Spinal cord (tissue), 9 donors: ENCODE measurements at regions not wholly inside any gene's neighbourhood (a gene's known extent, or its start where the extent isn't known, plus 50 kb on each side); places are given as distances from the start of the nearest gene placed in this dataset.
"Not testable (repeated sequence)": the region's sequence is repeated elsewhere in the genome, so short reads cannot be mapped to it uniquely, and the experiment has no call there.

Experiments
- DNase-seq, 6 donors: peaks; one replicate each; pipeline versions ENCODE4 v3.0.0 to v3.0.0-alpha.2; 2013 to 2015; ENCODE audit warnings: low spot score in 6 of 6, low read depth in 4 of 6
- H3K27ac ChIP-seq: one replicate; pipeline ENCODE4 v1.5.1; 2013; ENCODE audit warnings: low read depth, low read length, control low read depth
- H3K27me3 ChIP-seq: one replicate; pipeline ENCODE4 v1.6.1; 2013; ENCODE audit warnings: low read length; ENCODE audit not compliant: control insufficient read depth, insufficient read depth
- H3K36me3 ChIP-seq: one replicate; pipeline ENCODE4 v1.6.1; 2013; ENCODE audit warnings: low read length; ENCODE audit not compliant: control insufficient read depth, insufficient read depth
- H3K4me1 ChIP-seq: one replicate; pipeline ENCODE4 v1.6.1; 2013; ENCODE audit warnings: low read length; ENCODE audit not compliant: control insufficient read depth, insufficient read depth
- H3K4me3 ChIP-seq: one replicate; pipeline ENCODE4 v1.5.1; 2013; ENCODE audit warnings: low read depth, low read length, control low read depth
- H3K9me3 ChIP-seq: one replicate; pipeline ENCODE4 v1.6.1; 2013; ENCODE audit warnings: low read length; ENCODE audit not compliant: control insufficient read depth, insufficient read depth
- WGBS: methylation state at CpG from one replicate; pipeline ENCODE4 v1.1.5; 2013; ENCODE audit warnings: missing lambda C conversion rate; ENCODE audit not compliant: insufficient coverage; 5-methylcytosine and 5-hydroxymethylcytosine counted together
- donor health status: healthy.

DNA sequence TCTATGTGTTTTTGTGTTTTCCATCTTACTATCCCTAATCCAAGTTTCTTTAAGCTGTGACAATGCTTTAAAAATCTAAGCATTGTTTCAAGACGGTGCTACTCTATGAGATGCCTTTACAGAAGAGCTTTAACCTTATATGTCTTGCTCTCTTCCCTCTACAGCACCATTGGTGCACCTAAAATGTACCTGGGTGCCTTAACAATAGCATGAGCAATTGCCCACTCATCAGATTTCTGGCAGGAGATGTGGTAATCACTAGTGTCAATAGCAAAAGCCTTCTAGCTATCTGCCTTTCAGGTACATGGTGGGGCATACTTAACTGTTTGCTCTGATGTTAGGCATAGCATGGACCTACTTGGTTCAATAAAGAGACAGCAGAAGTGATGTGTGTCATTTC is 222.3 kb upstream of the KIF2A start:
- WGBS = no CpG with 5 or more reads among the region's 1 CpG

DNA sequence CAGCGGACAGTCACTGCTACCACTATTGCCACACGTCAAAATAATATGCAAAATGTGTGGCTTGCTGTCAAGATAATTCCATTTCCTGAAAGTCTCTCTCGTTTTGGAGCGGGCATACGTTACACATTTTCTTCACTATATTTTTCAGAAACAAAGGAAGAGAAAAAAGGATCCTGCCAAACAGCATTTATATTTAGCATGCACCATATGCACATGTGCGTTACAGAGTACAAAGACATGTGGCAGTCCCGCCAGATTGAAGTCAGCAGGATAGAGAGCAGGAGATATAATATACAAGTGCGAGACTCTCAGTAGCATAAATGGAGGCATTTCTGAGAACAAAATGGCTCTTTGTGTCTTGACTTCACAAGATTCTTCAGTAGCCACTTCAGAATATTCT is 221.6 kb upstream of the KIF2A start:
- H3K4me1 ChIP-seq = no peaks in the 10 kb centered on the region

More for the DNA sequence above, 222.3 kb upstream of the KIF2A start:
- H3K4me1 ChIP-seq = no peaks in the 10 kb centered on the region
- no peaks in the 10 kb centered on the region for H3K9me3 ChIP-seq
- H3K4me3 ChIP-seq = no peak overlapping the region
- H3K27ac ChIP-seq = no peak overlapping the region
- no peak for DNase-seq
- H3K36me3 ChIP-seq = no peaks in the 10 kb centered on the region
- no peaks in the 10 kb centered on the region for H3K27me3 ChIP-seq

DNA sequence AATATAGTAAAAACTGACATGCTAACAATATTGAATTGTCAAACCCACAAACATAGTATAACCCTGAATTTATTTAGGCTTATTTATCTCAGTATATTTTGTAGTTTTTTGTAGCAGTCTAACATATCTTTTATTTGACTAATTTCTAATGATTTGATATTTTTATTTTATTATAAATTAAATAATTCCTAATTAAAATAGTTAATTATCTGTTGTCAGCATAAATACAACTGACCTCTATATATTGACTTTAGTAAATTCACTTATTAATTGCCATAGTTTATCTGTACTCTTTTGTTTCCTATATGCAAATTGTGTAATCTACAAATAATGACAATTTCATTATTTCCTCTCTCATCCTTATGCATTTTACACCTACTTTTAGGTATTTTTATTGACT is 215.1 kb upstream of the KIF2A start:
- Histone ChIP-seq H3K27ac (no peak overlapping the region), H3K4me3 (no peak overlapping the region), H3K36me3 (no peaks in the 10 kb centered on the region), H3K9me3 (peaks cover 1% of the 10 kb centered on the region), H3K27me3 (no peaks in the 10 kb centered on the region), H3K4me1 (peaks cover 3% of the 10 kb centered on the region)
- DNase-seq = no peak

More for the DNA sequence above, 221.6 kb upstream of the KIF2A start:
- no peaks in the 10 kb centered on the region for H3K36me3 ChIP-seq
- H3K27ac ChIP-seq = no peak overlapping the region
- H3K4me3 ChIP-seq = no peak overlapping the region
- DNase-seq = peak in 2 of 6 donors; percentile 20 to 89
- WGBS = 84% methylated on average over 6 of the region's 8 CpGs
- H3K27me3 ChIP-seq = no peaks in the 10 kb centered on the region
- H3K9me3 ChIP-seq = no peaks in the 10 kb centered on the region

DNA sequence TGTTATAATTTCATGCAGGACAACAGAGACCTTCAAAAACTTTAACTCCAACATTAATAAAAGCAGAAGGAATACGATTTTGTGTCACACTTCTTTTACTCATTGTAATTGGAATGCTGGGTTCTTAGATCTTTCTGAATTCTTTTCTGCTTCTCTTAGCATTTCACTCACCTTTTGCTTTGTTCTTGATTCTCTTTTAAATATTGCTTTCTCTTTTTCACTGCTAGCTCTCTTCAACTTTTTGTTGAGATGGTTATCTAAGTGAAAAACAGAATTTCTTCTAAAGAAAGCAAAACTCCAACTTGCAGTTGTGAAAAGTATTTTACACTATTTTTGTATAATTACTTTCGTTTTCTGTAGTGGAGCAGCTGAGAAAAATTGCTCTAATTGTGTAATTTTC is 212.6 kb upstream of the KIF2A start:
- H3K36me3 ChIP-seq = no peaks in the 10 kb centered on the region
- no peak overlapping the region for H3K27ac ChIP-seq
- DNase-seq = no peak
- H3K9me3 ChIP-seq = peaks cover 1% of the 10 kb centered on the region
- no CpG with 5 or more reads among the region's 2 CpGs for WGBS
- H3K4me3 ChIP-seq = no peak overlapping the region
- peaks cover 3% of the 10 kb centered on the region for H3K4me1 ChIP-seq
- no peaks in the 10 kb centered on the region for H3K27me3 ChIP-seq

DNA sequence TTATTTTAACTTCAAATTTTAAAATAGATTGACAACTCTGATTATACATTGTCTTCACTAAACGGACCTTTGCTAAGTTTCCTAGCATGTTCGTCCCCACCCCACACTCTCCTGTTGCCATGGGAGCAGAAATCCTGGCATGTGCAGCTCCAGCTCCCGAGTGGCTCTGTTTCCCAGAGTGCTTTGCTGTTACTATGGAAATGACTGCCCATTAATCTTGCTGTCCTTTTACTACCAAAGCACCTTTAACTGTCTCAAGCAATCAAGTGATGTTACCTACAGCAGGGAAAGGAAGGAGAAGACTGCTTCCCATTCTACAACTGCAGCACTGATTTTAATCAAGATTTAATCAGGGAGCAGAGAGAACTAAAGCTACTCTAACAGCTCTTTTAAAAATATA is 212.0 kb upstream of the KIF2A start:
- Histone ChIP-seq H3K4me1 (peaks cover 3% of the 10 kb centered on the region), H3K27me3 (no peaks in the 10 kb centered on the region), H3K9me3 (peaks cover 1% of the 10 kb centered on the region), H3K27ac (no peak overlapping the region), H3K4me3 (no peak overlapping the region), H3K36me3 (no peaks in the 10 kb centered on the region)
- peak; percentile 58 to 96 (median 70) for DNase-seq
- WGBS = 0% methylated on average over 2 of the region's 3 CpGs

DNA sequence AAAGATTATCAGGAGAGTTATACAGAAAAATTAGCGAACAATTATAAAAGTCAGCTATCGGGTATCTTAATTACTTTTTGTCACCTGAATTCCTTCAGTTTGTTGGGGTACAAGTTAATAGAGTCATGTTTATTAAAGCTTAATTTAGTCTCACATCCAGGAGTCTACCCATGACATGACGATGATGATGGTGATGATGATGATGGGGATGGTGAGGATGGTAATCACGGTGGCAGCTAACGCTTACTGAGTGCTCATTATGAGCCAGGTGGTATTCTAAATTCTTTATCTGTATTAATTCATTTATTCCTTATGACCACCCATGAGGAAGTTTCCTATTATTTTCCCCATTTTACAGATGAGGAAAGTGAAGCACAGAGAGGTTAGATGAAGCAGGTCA is 208.6 kb upstream of the KIF2A start:
- H3K27ac ChIP-seq = no peak overlapping the region
- WGBS = no CpG with 5 or more reads among the region's 5 CpGs
- no peaks in the 10 kb centered on the region for H3K27me3 ChIP-seq

DNA sequence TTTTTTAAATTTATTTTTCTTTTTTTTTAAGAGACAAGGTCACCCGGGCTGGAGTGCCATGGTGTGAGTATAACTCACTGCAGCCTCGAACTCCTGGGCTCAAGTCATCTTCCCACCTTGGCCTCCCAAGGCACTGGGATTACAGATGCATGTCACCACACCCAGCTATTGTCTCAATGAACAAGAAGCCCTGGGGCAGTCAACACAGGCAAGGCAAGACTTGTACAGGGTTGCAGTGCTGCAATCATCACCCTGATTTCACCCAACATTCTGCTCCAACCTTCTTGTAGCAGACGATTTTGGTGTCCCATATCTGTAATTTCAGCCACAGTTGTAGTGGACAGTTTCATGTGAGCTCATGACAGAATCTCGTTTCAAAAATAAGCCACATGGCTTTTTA is 205.8 kb upstream of the KIF2A start:
- no peak for DNase-seq
- WGBS = 95% methylated on average over 3 of the region's 4 CpGs
- Histone ChIP-seq H3K27ac (no peak overlapping the region), H3K9me3 (no peaks in the 10 kb centered on the region), H3K4me3 (no peak overlapping the region), H3K36me3 (no peaks in the 10 kb centered on the region), H3K27me3 (no peaks in the 10 kb centered on the region), H3K4me1 (no peaks in the 10 kb centered on the region)

More for the DNA sequence above, 208.6 kb upstream of the KIF2A start:
- Histone ChIP-seq H3K36me3 (no peaks in the 10 kb centered on the region), H3K4me1 (peaks cover 3% of the 10 kb centered on the region), H3K9me3 (no peaks in the 10 kb centered on the region), H3K4me3 (no peak overlapping the region)
- DNase-seq = no peak

DNA sequence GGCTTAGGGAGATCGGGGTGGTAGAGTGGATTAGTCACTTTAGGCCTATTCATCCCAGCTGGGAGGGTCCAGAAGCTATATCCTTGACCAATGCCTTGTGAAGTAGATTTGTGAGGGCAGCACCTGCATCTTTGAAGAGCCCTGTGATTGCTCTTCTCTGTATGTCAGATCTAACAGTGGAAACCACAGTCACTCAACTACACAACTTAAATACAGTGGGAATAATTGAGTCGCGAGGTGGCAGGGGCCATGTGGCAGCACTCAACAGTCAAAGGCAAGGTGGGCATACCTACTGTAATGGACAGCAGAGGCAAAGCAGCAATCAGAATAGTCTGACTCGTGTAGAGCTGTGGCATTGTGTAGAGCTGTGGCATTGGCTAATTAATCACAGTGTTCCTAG is 202.1 kb upstream of the KIF2A start:
- not testable (repeated sequence) for H3K4me1 ChIP-seq, H3K27ac ChIP-seq, H3K27me3 ChIP-seq, H3K4me3 ChIP-seq, H3K36me3 ChIP-seq, DNase-seq, H3K9me3 ChIP-seq
- 100% methylated on average over 1 of the region's 4 CpGs for WGBS

DNA sequence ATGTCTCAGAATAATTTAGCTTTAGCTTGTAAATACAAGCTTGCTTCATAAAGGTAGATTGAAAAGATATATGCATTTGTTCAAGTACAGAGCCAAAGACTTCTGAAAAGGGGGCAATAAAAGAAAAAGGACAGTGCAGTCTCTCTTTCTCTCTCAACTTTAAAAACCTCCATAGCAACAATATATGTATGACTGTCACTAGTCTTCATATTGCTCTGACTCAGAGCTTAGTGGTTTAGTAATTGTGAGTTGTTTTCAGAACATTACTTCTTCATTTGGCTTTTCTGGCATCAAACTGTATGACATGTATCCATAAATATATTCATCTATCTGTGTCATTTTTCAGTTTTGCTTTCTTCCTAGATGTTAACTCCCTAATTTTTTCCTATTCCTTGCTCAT is 194.6 kb upstream of the KIF2A start:
- H3K4me3 ChIP-seq = no peak overlapping the region
- H3K36me3 ChIP-seq = no peaks in the 10 kb centered on the region
- no peaks in the 10 kb centered on the region for H3K27me3 ChIP-seq
- H3K4me1 ChIP-seq = no peaks in the 10 kb centered on the region
- H3K9me3 ChIP-seq = no peaks in the 10 kb centered on the region
- H3K27ac ChIP-seq = no peak overlapping the region
- no peak for DNase-seq

DNA sequence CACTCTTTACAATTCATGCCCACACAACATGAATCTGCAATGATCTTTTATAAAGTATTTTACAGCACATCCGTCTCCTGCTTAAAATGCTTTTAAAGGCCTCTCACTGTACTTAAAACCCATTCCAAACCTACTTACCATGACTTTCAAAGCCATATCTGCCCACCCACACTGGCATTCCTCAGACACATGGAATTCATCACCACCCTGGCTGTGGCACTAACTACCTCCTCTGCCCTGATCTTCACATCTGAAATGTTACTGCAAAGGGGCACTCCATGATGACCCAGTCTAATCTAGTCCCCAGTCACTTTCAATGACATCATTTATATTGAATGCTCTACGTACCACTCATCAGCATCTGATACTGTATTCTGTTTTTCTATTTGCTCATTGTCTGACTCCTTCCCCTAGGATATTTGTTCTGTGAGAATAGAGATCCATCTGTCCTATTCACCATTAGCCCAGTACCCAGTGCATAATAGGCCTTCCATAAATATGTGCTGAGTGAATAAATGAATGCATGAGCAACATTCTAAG is 193.2 kb upstream of the KIF2A start:
- H3K27ac ChIP-seq = no peak overlapping the region
- 100% methylated on average over 1 of the region's 2 CpGs for WGBS

More for the DNA sequence above, 193.2 kb upstream of the KIF2A start:
- no peaks in the 10 kb centered on the region for H3K4me1 ChIP-seq
- H3K36me3 ChIP-seq = no peaks in the 10 kb centered on the region
- no peak for DNase-seq
- no peaks in the 10 kb centered on the region for H3K9me3 ChIP-seq
- H3K4me3 ChIP-seq = no peak overlapping the region
- no peaks in the 10 kb centered on the region for H3K27me3 ChIP-seq
